IMR-90 (cell line): ENCODE measurements at regions not wholly inside any gene's neighbourhood (a gene's known extent, or its start where the extent isn't known, plus 50 kb on each side); places are given as distances from the start of the nearest gene placed in this dataset.

ENCODE experiments used
- ATAC-seq: fragments of 200-7000 bp; cut with Tn5 transposase; 2 replicates; pipeline ENCODE4 v1.9.1; 2020; ENCODE audit warnings: low read depth, mild to moderate bottlenecking, moderate library complexity
- BruUV-seq: library from RNA; stranded (reverse); fragments of 400-500 nt; replicated peaks from 2 replicates; lab custom pipeline; 2021; lab: Mats Ljungman, UMichigan
- CTCF ChIA-PET: fragments of 300-600 bp; formaldehyde crosslinking; extraction: SDS; loops from one replicate; lab custom pipeline; 2021; ENCODE audit warnings: antibody characterized with exemption; lab: Yijun Ruan, JAX
- POLR2A ChIA-PET: fragments of 300-600 bp; sonication (Branson Sonifier 250); formaldehyde crosslinking; loops from one replicate; lab custom pipeline; 2022; ENCODE audit warnings: antibody characterized with exemption; ENCODE audit not compliant: unreplicated experiment; lab: Charles Lee
- DNase-seq: peaks from one replicate; pipeline ENCODE4 v3.0.0; 2013
- H2AFZ ChIP-seq: replicated peaks from 2 replicates; pipeline ENCODE3; 2013; ENCODE audit warnings: low read length, mild to moderate bottlenecking; ENCODE audit not compliant: poor library complexity
- H2AK5ac ChIP-seq: 2 replicates; pipeline ENCODE4 v1.6.1; 2013; ENCODE audit warnings: low read depth, low read length, inconsistent platforms
- H2AK9ac ChIP-seq: replicated peaks from 2 replicates; pipeline ENCODE3; 2013; ENCODE audit warnings: mild to moderate bottlenecking, low read depth, low read length, moderate library complexity; ENCODE audit not compliant: poor library complexity
- H2BK120ac ChIP-seq: 2 replicates; pipeline ENCODE4 v1.6.1; 2013; ENCODE audit warnings: low read depth, low read length, inconsistent platforms
- H2BK15ac ChIP-seq: 3 replicates; pipeline ENCODE4 v1.6.1; 2013; ENCODE audit warnings: low read depth, low read length, inconsistent platforms
- H2BK20ac ChIP-seq: 2 replicates; pipeline ENCODE4 v1.6.1; 2013; ENCODE audit warnings: low read depth, mild to moderate bottlenecking, inconsistent platforms, low read length, moderate library complexity
- H2BK5ac ChIP-seq: 2 replicates; pipeline ENCODE4 v1.6.1; 2013; ENCODE audit warnings: mild to moderate bottlenecking, low read depth, low read length, inconsistent platforms; ENCODE audit not compliant: poor library complexity, severe bottlenecking
- H3K14ac ChIP-seq: replicated peaks from 2 replicates; pipeline ENCODE4 v1.6.1; 2013; ENCODE audit warnings: low read depth, low read length, inconsistent platforms
- H3K18ac ChIP-seq: 2 replicates; pipeline ENCODE4 v1.6.1; 2013; ENCODE audit warnings: low read depth, low read length, control low read depth
- H3K23ac ChIP-seq: 2 replicates; pipeline ENCODE4 v1.6.1; 2013; ENCODE audit warnings: low read depth, low read length, inconsistent platforms
- H3K27ac ChIP-seq: 2 replicates; pipeline ENCODE4 v1.5.1; 2013; ENCODE audit warnings: mild to moderate bottlenecking, control low read depth, low read length; ENCODE audit not compliant: insufficient read depth
- H3K27me3 ChIP-seq: 2 replicates; pipeline ENCODE4 v1.6.1; 2013; ENCODE audit warnings: low read length; ENCODE audit not compliant: control insufficient read depth, insufficient read depth
- H3K36me3 ChIP-seq: 2 replicates; pipeline ENCODE4 v1.6.1; 2013; ENCODE audit warnings: low read length, mixed read lengths; ENCODE audit not compliant: control insufficient read depth, insufficient read depth
- H3K4ac ChIP-seq: 2 replicates; pipeline ENCODE4 v1.6.1; 2013; ENCODE audit warnings: low read depth, low read length, inconsistent platforms
- H3K4me1 ChIP-seq: 2 replicates; pipeline ENCODE4 v1.6.1; 2013; ENCODE audit warnings: low read length, mixed read lengths; ENCODE audit not compliant: control insufficient read depth, insufficient read depth
- H3K4me2 ChIP-seq: 2 replicates; pipeline ENCODE4 v1.6.1; 2013; ENCODE audit warnings: low read depth, mild to moderate bottlenecking, control low read depth, low read length, moderate library complexity
- H3K4me3 ChIP-seq: 2 replicates; pipeline ENCODE4 v1.5.1; 2013; ENCODE audit warnings: low read depth, mild to moderate bottlenecking, control low read depth, low read length, moderate library complexity; ENCODE audit not compliant: insufficient read depth
- H3K56ac ChIP-seq: 2 replicates; pipeline ENCODE4 v1.6.1; 2013; ENCODE audit warnings: low read length, inconsistent platforms; ENCODE audit not compliant: insufficient read depth; ENCODE audit errors: extremely low read depth
- H3K79me1 ChIP-seq, 2 experiments: 2 replicates each; pipeline ENCODE4 v1.6.1; 2013; ENCODE audit warnings: low read length in 2 of 2, inconsistent platforms in 1 of 2, low read depth in 1 of 2
- H3K9ac ChIP-seq: 2 replicates; pipeline ENCODE4 v1.6.1; 2013; ENCODE audit warnings: low read depth, low read length, control low read depth
- H3K9me1 ChIP-seq: 2 replicates; pipeline ENCODE4 v1.6.1; 2013; ENCODE audit warnings: low read length, inconsistent platforms; ENCODE audit not compliant: insufficient read depth
- H3K9me3 ChIP-seq: 2 replicates; pipeline ENCODE4 v1.6.1; 2013; ENCODE audit warnings: low read length; ENCODE audit not compliant: control insufficient read depth, insufficient read depth
- H4K20me1 ChIP-seq: 2 replicates; pipeline ENCODE4 v1.6.1; 2013; ENCODE audit warnings: low read length, inconsistent platforms; ENCODE audit not compliant: insufficient read depth
- H4K5ac ChIP-seq: 2 replicates; pipeline ENCODE4 v1.6.1; 2013; ENCODE audit warnings: mild to moderate bottlenecking, low read depth, low read length, control low read depth
- H4K8ac ChIP-seq, 2 experiments: 2 replicates each; pipeline ENCODE4 v1.6.1; 2013; ENCODE audit warnings: low read depth in 2 of 2, low read length in 2 of 2, control low read depth in 1 of 2, inconsistent platforms in 1 of 2
- H4K91ac ChIP-seq: 2 replicates; pipeline ENCODE4 v1.6.1; 2013; ENCODE audit warnings: low read depth, low read length, inconsistent platforms; ENCODE audit not compliant: insufficient read depth
- RAD21 ChIP-seq: IDR thresholded peaks from 2 replicates; pipeline ENCODE4 v1.6.1; 2012; ENCODE audit warnings: low read length, improper control_type of control experiment
- RFX5 ChIP-seq: IDR thresholded peaks from 2 replicates; pipeline ENCODE4 v1.8.0; 2012; ENCODE audit warnings: low read depth, mild to moderate bottlenecking, low read length, moderate library complexity
- WGBS, 2 experiments: methylation state at CpG; one replicate each; pipeline versions ENCODE4 v1.1.5 to v1.1.7; 2013; ENCODE audit warnings: missing lambda C conversion rate in 2 of 2; ENCODE audit not compliant: insufficient read length in 1 of 2; ENCODE audit errors: extremely low coverage in 2 of 2; 5-methylcytosine and 5-hydroxymethylcytosine counted together
- dilution Hi-C: fragments of 300-500 bp; cut with HindIII; formaldehyde crosslinking; loops from one replicate; pipeline ENCODE4 v1.14.3; 2018; ENCODE audit warnings: low sequenced_read_pairs; ENCODE audit not compliant: unreplicated experiment
- in situ Hi-C: fragments of 300-500 bp; cut with MboI; formaldehyde crosslinking; loops from 3 replicates; pipeline ENCODE4 v1.14.3; 2019; ENCODE audit warnings: low sequenced_read_pairs, inconsistent platforms, mixed read lengths
- intact Hi-C: fragments of 100-400 bp; cut with micrococcal nuclease; formaldehyde crosslinking; loops from 2 replicates; pipeline ENCODE4 v1.10.0; 2022
- TF ChIP-seq, protein P1 (sequence below): conservative IDR thresholded peaks from 2 replicates; pipeline ENCODE4 v1.5.1; 2012; ENCODE audit warnings: mild to moderate bottlenecking, low read depth, low read length, improper control_type of control experiment

DNA sequence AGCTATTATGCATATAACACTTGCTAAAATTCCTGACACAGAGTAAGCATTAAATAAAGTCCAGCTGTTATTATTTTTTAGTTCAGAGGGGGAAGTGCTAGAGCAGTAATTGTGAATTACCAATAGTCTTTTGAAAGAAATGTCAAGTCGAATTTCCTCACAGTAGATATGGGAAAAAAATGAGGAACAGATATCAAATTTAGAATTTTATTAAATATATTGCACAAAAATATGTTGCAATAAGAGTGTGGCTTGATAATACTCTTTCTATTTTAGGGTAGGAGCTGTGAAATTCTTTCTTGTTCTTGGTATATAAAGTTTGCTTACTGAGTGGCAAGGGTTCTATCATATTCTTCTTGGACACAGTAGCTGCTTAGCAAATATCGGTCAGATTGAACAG lies 181.3 kb downstream of the NFKBIZ start:
- H2AK5ac ChIP-seq, result no peak overlapping the region
- no peak overlapping the region for H3K4me3 ChIP-seq
- H4K91ac ChIP-seq, result no peak overlapping the region
- no peak for ATAC-seq
- no peak overlapping the region for H2BK120ac ChIP-seq
- H2AK9ac ChIP-seq, result no peak overlapping the region
- intact Hi-C loops (no loop called here), in situ Hi-C loops (no loop called here), dilution Hi-C loops (no loop called here)
- POLR2A ChIA-PET, result no interaction called here
- H2AFZ ChIP-seq, result no peak overlapping the region
- TF ChIP-seq, protein P1, sequence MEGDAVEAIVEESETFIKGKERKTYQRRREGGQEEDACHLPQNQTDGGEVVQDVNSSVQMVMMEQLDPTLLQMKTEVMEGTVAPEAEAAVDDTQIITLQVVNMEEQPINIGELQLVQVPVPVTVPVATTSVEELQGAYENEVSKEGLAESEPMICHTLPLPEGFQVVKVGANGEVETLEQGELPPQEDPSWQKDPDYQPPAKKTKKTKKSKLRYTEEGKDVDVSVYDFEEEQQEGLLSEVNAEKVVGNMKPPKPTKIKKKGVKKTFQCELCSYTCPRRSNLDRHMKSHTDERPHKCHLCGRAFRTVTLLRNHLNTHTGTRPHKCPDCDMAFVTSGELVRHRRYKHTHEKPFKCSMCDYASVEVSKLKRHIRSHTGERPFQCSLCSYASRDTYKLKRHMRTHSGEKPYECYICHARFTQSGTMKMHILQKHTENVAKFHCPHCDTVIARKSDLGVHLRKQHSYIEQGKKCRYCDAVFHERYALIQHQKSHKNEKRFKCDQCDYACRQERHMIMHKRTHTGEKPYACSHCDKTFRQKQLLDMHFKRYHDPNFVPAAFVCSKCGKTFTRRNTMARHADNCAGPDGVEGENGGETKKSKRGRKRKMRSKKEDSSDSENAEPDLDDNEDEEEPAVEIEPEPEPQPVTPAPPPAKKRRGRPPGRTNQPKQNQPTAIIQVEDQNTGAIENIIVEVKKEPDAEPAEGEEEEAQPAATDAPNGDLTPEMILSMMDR, result no peak
- TF ChIP-seq RAD21, result no peak
- TF ChIP-seq RFX5, result no peak
- CTCF ChIA-PET, result interaction anchor here (0.6 kb wide), 1 partner anchor 226 kb away, joined by 3 read pairs; no protein-coding TSS in a partner anchor
- H3K56ac ChIP-seq, result no peak overlapping the region
- H3K27me3 ChIP-seq, result no peaks in the 10 kb centered on the region
- no peaks in the 10 kb centered on the region for H3K4me1 ChIP-seq
- no peaks in the 10 kb centered on the region for H3K36me3 ChIP-seq
- DNase-seq, result no peak
- no peak overlapping the region for H3K14ac ChIP-seq
- H3K4me2 ChIP-seq, result no peak overlapping the region
- H4K5ac ChIP-seq, result no peak overlapping the region
- H4K20me1 ChIP-seq, result no peaks in the 10 kb centered on the region
- H3K27ac ChIP-seq, result no peak overlapping the region
- no TSS peak for BruUV-seq
- no peak overlapping the region for H3K18ac ChIP-seq
- no peaks in the 10 kb centered on the region for H3K9me1 ChIP-seq
- no peak overlapping the region for H4K8ac ChIP-seq
- H3K9ac ChIP-seq, result no peak overlapping the region
- no CpG with 5 or more reads among the region's 2 CpGs for WGBS, 2 experiments
- H3K9me3 ChIP-seq, result no peaks in the 10 kb centered on the region
- H2BK20ac ChIP-seq, result no peak overlapping the region
- H3K79me1 ChIP-seq, result no peaks in the 10 kb centered on the region
- no peak overlapping the region for H2BK5ac ChIP-seq
- no peak overlapping the region for H3K4ac ChIP-seq
- H2BK15ac ChIP-seq, result no peak overlapping the region
- H3K23ac ChIP-seq, result no peak overlapping the region
